Osteoblast (primary cell): ENCODE measurements at regions not wholly inside any gene's neighbourhood (a gene's known extent, or its start where the extent isn't known, plus 50 kb on each side); places are given as distances from the start of the nearest gene placed in this dataset.

Experiments
- DNase-seq: peaks from one replicate; pipeline ENCODE4 v3.0.0; 2011; ENCODE audit warnings: low spot score, mixed read lengths; ENCODE audit not compliant: insufficient read length; ENCODE audit errors: missing footprints
- H2AFZ ChIP-seq: 2 replicates; pipeline ENCODE4 v1.6.0; 2011; ENCODE audit warnings: mild to moderate bottlenecking, low read length
- H3K27ac ChIP-seq: 2 replicates; pipeline ENCODE4 v1.5.1; 2011; ENCODE audit warnings: mild to moderate bottlenecking, low read depth, low read length, moderate library complexity
- H3K27me3 ChIP-seq: 2 replicates; pipeline ENCODE4 v1.6.0; 2012; ENCODE audit warnings: mild to moderate bottlenecking, control low read depth, inconsistent platforms, low read length, moderate library complexity; ENCODE audit not compliant: insufficient read depth
- H3K36me3 ChIP-seq: 2 replicates; pipeline ENCODE4 v1.5.1; 2011; ENCODE audit warnings: mild to moderate bottlenecking, low read length, control low read depth, moderate library complexity; ENCODE audit not compliant: insufficient read depth
- H3K4me1 ChIP-seq: 2 replicates; pipeline ENCODE4 v1.5.1; 2011; ENCODE audit warnings: mild to moderate bottlenecking, low read length, control low read depth, moderate library complexity; ENCODE audit not compliant: insufficient read depth
- H3K4me2 ChIP-seq: 2 replicates; pipeline ENCODE4 v1.6.0; 2011; ENCODE audit warnings: mild to moderate bottlenecking, low read length; ENCODE audit not compliant: insufficient read depth
- H3K4me3 ChIP-seq: fragments of 200-600 bp; sonication (generic); 3 replicates; pipeline ENCODE4 v1.5.1; 2012; ENCODE audit warnings: mild to moderate bottlenecking, low read length, inconsistent platforms; ENCODE audit not compliant: insufficient read depth
- H3K79me2 ChIP-seq: 2 replicates; pipeline ENCODE4 v1.6.0; 2012; ENCODE audit warnings: mild to moderate bottlenecking, low read length, control low read depth, inconsistent platforms; ENCODE audit not compliant: insufficient read depth
- H3K9me3 ChIP-seq: 2 replicates; pipeline ENCODE4 v1.5.1; 2011; ENCODE audit warnings: low read depth, low read length, control low read depth
- H4K20me1 ChIP-seq: 2 replicates; pipeline ENCODE4 v1.6.0; 2012; ENCODE audit warnings: mild to moderate bottlenecking, low read length, control low read depth; ENCODE audit not compliant: insufficient read depth
- CTCF ChIP-seq: IDR thresholded peaks from 2 replicates; pipeline ENCODE4 v1.5.1; 2011; ENCODE audit warnings: mild to moderate bottlenecking, low read depth, low read length, moderate library complexity; ENCODE audit errors: extremely low read depth

GRCh38 chr15:69862540-69862939, 235.2 kb downstream of the TLE3 start:
- Histone ChIP-seq H3K27me3 (peaks cover 5% of the 10 kb centered on the region), H2AFZ (no peak overlapping the region), H3K4me1 (peaks cover 4% of the 10 kb centered on the region), H3K36me3 (no peaks in the 10 kb centered on the region), H3K79me2 (no peaks in the 10 kb centered on the region), H3K9me3 (no peaks in the 10 kb centered on the region), H3K4me3 (no peak overlapping the region), H4K20me1 (no peaks in the 10 kb centered on the region), H3K4me2 (no peak overlapping the region), H3K27ac (no peak overlapping the region)
- no peak for DNase-seq
- TF ChIP-seq CTCF, result no peak

GRCh38 chr15:69863446-69863845, 234.3 kb downstream of the TLE3 start:
- Histone ChIP-seq H2AFZ (no peak overlapping the region), H4K20me1 (no peaks in the 10 kb centered on the region), H3K4me1 (peaks cover 4% of the 10 kb centered on the region), H3K9me3 (no peaks in the 10 kb centered on the region), H3K4me3 (no peak overlapping the region), H3K79me2 (no peaks in the 10 kb centered on the region), H3K27me3 (peaks cover 5% of the 10 kb centered on the region), H3K4me2 (no peak overlapping the region), H3K36me3 (no peaks in the 10 kb centered on the region), H3K27ac (no peak overlapping the region)
- DNase-seq, result no peak
- no peak for TF ChIP-seq CTCF

GRCh38 chr15:69865369-69865768, 232.3 kb downstream of the TLE3 start:
- no peaks in the 10 kb centered on the region for H3K79me2 ChIP-seq
- peaks cover 10% of the 10 kb centered on the region for H3K27me3 ChIP-seq
- H3K9me3 ChIP-seq, result no peaks in the 10 kb centered on the region
- TF ChIP-seq CTCF, result no peak
- H3K27ac ChIP-seq, result no peak overlapping the region
- DNase-seq, result no peak
- H3K36me3 ChIP-seq, result no peaks in the 10 kb centered on the region
- no peaks in the 10 kb centered on the region for H4K20me1 ChIP-seq
- no peak overlapping the region for H2AFZ ChIP-seq
- peaks cover 4% of the 10 kb centered on the region for H3K4me1 ChIP-seq
- no peak overlapping the region for H3K4me3 ChIP-seq
- H3K4me2 ChIP-seq, result no peak overlapping the region

- Histone ChIP-seq H3K4me2 (no peak overlapping the region), H3K36me3 (no peaks in the 10 kb centered on the region), H3K27me3 (peaks cover 15% of the 10 kb centered on the region), H4K20me1 (no peaks in the 10 kb centered on the region), H2AFZ (no peak overlapping the region), H3K9me3 (peaks cover 8% of the 10 kb centered on the region), H3K27ac (no peak overlapping the region), H3K4me3 (no peak overlapping the region), H3K4me1 (no peaks in the 10 kb centered on the region), H3K79me2 (no peaks in the 10 kb centered on the region)
- no peak for DNase-seq
- no peak for TF ChIP-seq CTCF
These were observed 229.0 kb downstream of the TLE3 start for GRCh38 chr15:69868756-69869155.
